Activated CD4-positive, alpha-beta T cell treated with anti-CD3 and anti-CD28 coated beads for 1 hour (primary cell): ENCODE measurements at regions not wholly inside any gene's neighbourhood (a gene's known extent, or its start where the extent isn't known, plus 50 kb on each side); places are given as distances from the start of the nearest gene placed in this dataset.

ENCODE experiments used
- DNase-seq: peaks from one replicate; pipeline ENCODE4 v3.0.0-alpha.2; 2020

GRCh38 chr15:96693515-96693914 lies 363.0 kb downstream of the NR2F2 start:
- no peak for DNase-seq

GRCh38 chr15:96693990-96694517 lies 363.6 kb downstream of the NR2F2 start:
- DNase-seq, result no peak

DNA sequence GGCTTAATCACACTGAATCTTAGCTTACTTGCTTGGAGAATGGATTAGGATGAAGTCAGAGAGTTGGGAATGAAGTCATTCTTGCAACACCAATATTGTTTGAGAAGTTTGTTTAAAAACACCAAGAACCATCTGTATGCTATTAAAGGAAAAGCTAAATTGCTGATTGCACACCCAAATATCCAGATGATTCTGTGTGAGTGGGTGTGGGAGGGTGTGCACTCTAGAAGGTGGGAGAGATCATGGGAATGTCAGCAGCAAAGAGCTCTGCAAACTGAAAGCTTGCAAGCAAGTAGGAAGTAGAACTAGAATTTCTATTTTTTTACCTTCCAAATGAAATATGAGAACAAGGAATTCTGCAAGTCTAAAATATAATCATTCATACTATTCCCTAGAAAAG lies 364.9 kb downstream of the NR2F2 start:
- no peak for DNase-seq

DNA sequence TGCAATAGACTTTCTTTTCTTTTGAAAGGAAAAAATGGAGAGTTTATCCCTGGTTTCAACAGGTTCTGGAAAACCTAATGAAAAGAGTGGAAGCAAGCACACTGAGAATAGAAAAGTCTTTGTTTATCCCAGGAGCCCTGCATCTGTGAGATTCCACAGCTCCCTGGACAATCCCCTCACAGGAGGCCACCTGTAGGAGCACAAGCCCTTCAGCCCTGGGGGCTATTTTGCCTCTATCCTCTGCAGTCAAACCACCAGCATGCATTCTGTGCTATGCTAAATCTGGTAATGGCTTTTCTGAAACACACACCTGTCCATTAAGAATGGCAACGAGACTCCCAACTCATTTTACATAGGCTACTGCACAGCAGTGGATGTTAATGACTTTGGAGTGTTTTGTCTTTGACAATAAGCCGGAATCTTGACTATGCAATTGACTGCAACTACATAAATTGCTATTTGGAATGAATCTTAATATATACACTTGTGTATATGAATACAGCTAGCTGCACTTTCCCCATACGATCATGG lies 369.4 kb downstream of the NR2F2 start:
- no peak for DNase-seq

GRCh38 chr15:96700555-96700954 lies 370.1 kb downstream of the NR2F2 start:
- no peak for DNase-seq

DNA sequence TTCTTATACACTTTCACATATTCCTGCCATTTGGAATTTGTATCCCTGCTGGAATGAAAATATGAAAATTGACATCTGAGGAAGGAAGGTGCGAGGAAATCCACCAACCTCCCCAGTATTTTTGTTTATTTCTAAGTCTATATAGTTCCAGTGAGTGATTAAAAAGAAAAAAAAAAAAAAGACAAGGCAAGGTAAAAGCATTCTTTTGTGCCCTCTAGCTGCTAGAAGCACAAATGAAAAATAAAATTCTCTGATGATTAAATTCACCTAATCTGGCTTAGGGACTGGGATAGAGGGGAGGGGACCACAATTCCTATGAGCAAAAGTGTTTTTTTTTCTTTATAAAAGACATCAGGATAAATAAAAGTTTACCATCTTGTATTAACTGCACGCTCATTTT lies 370.9 kb downstream of the NR2F2 start:
- no peak for DNase-seq

GRCh38 chr15:96701877-96702276 lies 371.4 kb downstream of the NR2F2 start:
- no peak for DNase-seq

DNA sequence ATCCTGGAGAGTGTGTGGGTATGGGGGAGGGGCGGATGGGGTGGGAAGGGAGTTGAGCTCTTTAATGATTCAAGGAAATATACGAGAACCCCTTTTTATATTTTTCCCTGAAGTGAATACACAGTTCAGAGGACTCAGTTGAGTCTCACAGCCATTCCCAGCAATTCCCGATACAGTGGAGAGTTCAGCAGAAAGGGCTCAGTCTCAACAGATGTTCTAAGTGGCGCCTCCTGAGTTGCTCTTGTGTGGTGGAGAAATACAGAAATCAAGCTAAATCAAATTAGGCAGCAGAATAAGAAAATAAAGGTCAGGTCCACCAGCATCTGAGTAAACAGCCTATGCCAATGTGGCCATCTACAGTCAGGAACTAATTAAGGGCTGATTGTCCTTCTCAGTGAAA lies 372.1 kb downstream of the NR2F2 start:
- no peak for DNase-seq

GRCh38 chr15:96703091-96703490 lies 372.6 kb downstream of the NR2F2 start:
- no peak for DNase-seq

DNA sequence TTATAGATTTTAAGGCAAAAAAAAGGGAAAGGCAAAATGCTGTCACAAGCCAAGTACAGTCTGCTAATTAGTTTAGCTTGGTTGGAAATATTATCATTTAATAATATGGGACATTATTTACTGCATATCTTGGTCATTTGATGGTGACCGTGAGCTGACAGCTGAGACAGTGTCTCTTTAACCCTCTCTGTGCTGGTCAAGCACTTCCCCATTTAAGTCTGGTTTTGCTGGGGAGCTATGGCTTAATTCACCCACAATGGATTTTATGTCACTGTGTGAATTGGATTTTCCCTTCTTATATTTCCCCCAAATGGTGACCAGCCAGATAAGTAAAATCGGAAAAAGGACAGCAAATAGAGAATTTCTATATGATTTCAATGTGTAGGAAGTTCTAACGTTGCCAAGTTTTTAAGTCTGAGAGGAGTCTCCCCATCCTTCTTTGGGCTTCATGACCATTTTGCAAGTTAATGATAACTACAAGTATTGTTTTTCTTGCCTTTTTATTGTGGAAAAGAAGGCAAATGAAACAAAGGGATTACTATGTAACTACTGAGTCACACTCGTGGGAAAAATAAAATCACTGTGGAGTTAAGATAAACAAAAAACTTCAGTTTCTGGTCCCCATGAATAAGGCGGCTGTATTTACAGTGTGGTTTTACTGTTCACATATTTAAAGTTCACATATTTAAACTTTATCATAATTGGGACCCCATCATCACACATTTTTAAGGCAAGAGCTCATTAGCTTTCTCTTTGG lies 373.5 kb downstream of the NR2F2 start:
- DNase-seq, result no peak

- DNase-seq, result no peak
These were observed 385.6 kb downstream of the NR2F2 start for GRCh38 chr15:96716075-96716474.

DNA sequence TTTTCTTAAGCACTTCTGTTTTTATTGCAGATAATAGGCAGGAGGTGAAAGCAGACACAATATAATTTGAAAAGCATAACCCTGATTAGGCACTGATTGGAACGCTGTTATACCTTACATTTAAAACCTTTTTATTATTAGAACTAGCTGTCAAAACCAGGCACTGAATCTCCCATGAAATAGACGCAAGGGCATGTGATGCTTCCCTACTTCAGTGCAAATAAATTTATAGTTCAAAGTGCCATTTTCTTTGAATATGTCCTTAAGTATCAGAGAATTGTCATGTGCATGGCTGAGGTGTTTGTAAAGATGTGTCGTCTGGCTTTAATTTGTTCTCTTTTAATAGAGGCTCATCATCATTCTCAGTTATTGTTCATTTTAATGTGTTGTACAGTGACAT lies 386.0 kb downstream of the NR2F2 start:
- DNase-seq, result no peak

GRCh38 chr15:96720251-96720650 lies 389.8 kb downstream of the NR2F2 start:
- DNase-seq, result no peak

DNA sequence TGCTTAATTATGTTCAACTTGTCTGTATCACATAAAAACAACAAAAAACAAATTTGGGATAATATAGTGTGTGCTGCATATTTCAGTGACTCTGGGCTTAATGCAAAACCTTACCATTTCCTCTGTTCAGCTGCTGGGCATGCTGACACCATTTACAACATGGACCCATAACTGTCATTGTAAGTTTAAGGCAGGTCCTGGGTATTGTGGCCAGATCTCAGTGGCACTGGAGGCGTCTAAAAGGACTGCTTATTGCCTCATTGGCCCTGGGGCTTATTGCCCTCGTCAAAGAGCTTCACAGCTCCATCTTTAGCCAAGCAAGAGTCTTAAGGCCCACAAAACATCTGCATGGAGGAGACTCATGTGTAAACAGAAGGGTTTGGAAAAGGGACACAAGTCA lies 390.2 kb downstream of the NR2F2 start:
- no peak for DNase-seq

- DNase-seq, result no peak
These were observed 398.1 kb downstream of the NR2F2 start for GRCh38 chr15:96728591-96728990.

DNA sequence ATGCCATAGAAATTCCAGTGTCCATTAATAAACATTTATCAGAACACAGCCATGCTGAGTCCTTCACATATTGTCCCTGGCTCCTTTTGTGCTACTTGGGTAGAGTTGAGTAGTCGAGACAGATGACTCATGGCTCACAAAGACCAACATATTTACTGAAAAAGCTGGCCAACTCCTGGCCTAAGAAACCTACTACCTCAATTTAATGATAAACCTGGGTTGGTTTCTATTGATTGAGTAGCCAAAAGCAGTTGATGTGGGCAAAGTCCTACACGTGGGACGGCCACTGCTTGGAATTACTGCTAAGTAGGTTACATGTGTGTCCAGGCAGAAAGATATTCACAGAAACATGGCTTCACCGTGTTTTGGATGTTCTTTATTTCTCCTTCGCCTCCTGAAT lies 402.2 kb downstream of the NR2F2 start:
- no peak for DNase-seq

GRCh38 chr15:96733721-96734120 lies 403.2 kb downstream of the NR2F2 start:
- DNase-seq, result no peak

DNA sequence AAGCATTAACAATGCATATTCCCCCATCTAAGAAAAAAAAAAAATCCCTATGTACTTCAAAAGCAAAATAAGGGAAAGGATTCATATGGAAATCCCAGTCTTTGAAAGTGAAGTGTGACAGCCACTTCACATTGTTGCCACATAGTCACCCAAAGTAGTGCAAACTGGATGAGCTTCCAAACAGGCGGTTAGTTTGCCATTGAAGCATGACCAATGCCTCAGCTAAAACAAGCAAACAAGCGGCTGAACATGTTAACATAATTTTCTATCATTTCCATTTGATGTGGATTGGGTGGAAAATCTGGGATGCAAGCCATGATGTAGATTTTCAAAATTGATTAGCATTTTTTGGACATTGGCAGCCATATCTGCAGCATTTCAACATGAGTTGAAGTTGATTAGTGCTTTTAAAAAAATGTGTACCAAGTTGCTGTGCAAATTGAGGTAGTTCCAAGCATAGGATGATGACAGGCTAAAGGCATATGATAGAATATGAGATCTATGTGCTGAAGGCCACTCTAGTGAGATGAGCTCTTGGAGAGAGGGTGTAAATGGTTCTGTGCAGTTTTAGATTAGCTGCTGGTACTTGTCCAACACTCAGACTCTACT lies 405.2 kb downstream of the NR2F2 start:
- DNase-seq, result no peak

DNA sequence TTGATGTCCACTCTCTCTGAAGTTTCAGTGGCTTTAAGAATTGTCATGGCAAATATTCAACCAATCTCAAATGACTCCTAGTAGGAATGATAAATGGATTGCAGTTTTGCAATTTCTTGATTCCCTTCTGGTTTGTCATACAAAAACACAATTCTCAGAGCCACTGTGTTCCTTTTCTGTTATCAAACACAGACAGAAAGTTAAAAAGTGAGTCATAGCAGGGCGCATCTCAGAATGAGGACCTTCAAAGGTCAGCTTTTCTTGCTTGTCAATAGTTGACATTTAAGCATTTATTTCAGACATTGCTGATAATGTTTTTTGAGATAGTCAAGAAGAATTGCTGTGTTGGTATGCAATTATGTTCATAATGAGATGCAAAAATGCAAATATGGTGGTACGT lies 405.9 kb downstream of the NR2F2 start:
- DNase-seq, result no peak

DNA sequence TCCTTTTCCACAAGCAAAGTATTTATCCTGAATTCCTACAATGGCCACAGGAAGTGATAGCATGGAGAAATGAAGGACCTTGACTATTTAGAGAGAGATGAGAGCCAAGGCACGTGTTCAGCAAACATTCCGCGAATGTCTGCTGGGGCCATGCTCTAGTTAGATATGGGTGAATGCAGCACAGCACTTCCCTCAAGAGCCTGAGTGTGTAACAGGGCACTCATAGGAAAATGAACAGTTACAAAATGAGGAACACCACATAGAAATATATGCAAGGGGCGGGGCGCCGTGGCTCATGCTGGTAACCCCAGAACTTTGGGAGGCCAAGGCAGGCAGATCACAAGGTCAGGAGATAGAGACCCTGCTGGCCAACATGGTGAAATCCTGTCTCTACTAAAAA lies 406.9 kb downstream of the NR2F2 start:
- DNase-seq, result no peak

- DNase-seq, result no peak
These were observed 416.2 kb downstream of the NR2F2 start for GRCh38 chr15:96746665-96747064.

GRCh38 chr15:96747291-96747690 lies 416.8 kb downstream of the NR2F2 start:
- no peak for DNase-seq

DNA sequence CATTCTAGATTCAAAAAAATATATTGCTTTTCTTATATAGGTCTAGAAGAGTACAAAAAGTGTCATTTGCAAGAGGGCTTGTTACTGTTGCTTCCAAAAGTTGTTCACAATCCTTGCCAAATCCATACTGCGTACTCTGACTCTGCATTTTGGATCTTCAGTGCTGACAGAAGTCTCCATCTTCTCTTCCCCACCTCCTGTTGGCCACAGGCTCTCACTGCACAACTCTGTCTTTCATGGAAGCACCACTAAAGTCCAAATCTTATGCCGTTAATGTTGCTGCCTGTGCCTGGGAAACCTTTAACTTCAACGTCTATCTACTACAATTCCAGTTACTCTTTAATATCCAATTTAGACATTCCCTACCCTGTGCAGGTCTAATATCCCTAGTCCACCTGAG lies 419.9 kb downstream of the NR2F2 start:
- DNase-seq, result no peak

DNA sequence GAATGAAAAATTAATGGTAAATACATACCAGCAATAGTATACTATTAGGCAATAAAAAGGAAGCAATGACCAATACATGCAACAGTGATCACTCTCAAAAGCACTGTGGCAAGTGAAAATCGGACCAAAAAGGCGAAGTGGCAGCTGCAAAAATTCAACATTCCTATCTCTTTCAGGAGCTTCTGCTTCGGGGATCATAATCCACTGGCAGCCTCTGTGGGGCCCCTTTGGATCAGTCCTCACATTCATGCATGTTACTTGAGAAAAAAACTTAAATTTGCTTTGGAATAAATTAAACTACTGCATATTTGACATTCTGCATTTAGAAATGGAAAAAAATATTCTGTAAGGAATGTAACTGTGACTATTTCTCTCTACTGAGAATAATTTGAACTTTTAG lies 425.6 kb downstream of the NR2F2 start:
- DNase-seq, result no peak

- no peak for DNase-seq
These were observed 426.2 kb downstream of the NR2F2 start for GRCh38 chr15:96756656-96757055.
